Epithelial cell of proximal tubule (primary cell): ENCODE measurements at regions not wholly inside any gene's neighbourhood (a gene's known extent, or its start where the extent isn't known, plus 50 kb on each side); places are given as distances from the start of the nearest gene placed in this dataset.
A peak's percentile ranks its signal among the peaks of the same experiment; 100 is the strongest.

Source experiments
- DNase-seq: peaks from one replicate; pipeline ENCODE4 v3.0.0-alpha.2; 2011; ENCODE audit warnings: low read depth
- H3K4me3 ChIP-seq: 2 replicates; pipeline ENCODE4 v1.5.1; 2011; ENCODE audit warnings: low read depth, mild to moderate bottlenecking, low read length
- TF ChIP-seq, protein P1 (sequence below): conservative IDR thresholded peaks from 2 replicates; pipeline ENCODE4 v1.5.1; 2012; ENCODE audit warnings: low read depth, mild to moderate bottlenecking, low read length

GRCh38 chrX:147602176-147602696 is 309.5 kb upstream of the FMR1 start:
- TF ChIP-seq, protein P1, sequence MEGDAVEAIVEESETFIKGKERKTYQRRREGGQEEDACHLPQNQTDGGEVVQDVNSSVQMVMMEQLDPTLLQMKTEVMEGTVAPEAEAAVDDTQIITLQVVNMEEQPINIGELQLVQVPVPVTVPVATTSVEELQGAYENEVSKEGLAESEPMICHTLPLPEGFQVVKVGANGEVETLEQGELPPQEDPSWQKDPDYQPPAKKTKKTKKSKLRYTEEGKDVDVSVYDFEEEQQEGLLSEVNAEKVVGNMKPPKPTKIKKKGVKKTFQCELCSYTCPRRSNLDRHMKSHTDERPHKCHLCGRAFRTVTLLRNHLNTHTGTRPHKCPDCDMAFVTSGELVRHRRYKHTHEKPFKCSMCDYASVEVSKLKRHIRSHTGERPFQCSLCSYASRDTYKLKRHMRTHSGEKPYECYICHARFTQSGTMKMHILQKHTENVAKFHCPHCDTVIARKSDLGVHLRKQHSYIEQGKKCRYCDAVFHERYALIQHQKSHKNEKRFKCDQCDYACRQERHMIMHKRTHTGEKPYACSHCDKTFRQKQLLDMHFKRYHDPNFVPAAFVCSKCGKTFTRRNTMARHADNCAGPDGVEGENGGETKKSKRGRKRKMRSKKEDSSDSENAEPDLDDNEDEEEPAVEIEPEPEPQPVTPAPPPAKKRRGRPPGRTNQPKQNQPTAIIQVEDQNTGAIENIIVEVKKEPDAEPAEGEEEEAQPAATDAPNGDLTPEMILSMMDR, result no peak
- DNase-seq, result no peak
- no peak overlapping the region for H3K4me3 ChIP-seq

DNA sequence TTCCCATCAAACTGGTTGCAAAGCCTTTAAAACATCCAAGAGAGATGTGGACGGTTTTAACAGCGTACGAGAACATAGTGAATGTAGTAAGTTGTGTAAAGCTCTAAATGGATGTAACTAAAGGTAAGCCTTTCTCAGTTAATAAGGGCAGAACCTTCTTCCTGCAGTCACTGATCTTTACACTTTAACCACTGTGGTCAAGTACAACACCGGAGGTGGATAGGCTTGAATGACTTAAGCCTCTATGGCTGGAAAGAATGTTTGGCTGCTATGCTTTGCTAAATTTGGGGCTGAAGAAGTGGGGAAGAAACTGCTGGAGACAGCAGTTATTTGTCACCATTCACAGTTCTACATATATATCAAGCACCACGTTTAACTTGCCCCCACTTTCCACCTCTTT is 285.1 kb upstream of the FMR1 start:
- no peak overlapping the region for H3K4me3 ChIP-seq
- TF ChIP-seq, protein P1, result no peak
- peak; percentile 23 for DNase-seq

- no peak overlapping the region for H3K4me3 ChIP-seq
- no peak for DNase-seq
- TF ChIP-seq, protein P1, result no peak
Observed at GRCh38 chrX:147635186-147635585, 276.5 kb upstream of the FMR1 start.

GRCh38 chrX:147637190-147637589 is 274.5 kb upstream of the FMR1 start:
- no peak for DNase-seq
- TF ChIP-seq, protein P1, result no peak
- no peak overlapping the region for H3K4me3 ChIP-seq

DNA sequence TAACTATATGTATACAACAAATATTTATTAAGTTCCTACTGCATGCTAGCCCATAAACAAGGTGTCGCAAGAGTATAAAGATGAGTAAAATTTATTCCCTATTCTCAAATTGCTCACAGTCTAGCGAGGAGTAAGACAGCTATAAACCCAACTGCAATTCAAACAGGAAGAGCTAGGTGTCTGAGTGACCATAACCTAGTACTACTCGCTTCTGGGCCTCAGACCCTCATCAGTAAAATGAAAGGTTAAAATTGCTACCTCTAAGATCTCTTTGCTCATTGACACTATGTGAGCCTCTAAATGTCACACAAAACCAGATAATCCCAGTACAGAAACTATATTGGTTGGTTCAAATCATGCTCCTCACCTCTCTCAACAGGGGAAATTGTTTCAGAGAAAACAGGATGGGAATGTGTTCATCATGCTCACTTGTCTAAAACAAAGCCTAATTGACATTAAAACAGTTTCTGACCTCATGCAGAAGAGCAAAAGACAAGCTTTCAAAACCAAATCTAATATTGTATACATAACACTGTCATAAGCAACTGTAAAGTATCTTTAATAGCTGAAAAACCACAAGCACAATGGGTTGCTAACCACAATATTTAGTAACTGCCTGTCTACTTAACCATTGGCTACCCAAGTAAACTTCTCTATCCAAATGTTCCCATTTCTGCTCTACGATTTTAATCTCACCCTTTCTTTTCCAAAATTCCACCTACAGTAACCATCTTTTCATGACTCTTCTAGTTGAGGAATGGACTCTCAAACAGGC is 264.6 kb upstream of the FMR1 start:
- no peak for DNase-seq
- no peak overlapping the region for H3K4me3 ChIP-seq
- TF ChIP-seq, protein P1, result no peak

- TF ChIP-seq, protein P1, result no peak
- H3K4me3 ChIP-seq, result no peak overlapping the region
- DNase-seq, result no peak
Observed at GRCh38 chrX:147675819-147676218, 235.9 kb upstream of the FMR1 start.
